HFFc6 (cell line): ENCODE measurements at regions not wholly inside any gene's neighbourhood (a gene's known extent, or its start where the extent isn't known, plus 50 kb on each side); places are given as distances from the start of the nearest gene placed in this dataset.

ENCODE experiments used
- DNase-seq: peaks from one replicate; pipeline ENCODE4 v3.0.0-alpha.2; 2018
- H3K27ac Mint-ChIP-seq: 2 replicates; pipeline ENCODE4 v1.8.0; 2020; ENCODE audit warnings: mild to moderate bottlenecking, mixed read lengths
- H3K27me3 Mint-ChIP-seq: 2 replicates; pipeline ENCODE4 v1.8.0; 2021; ENCODE audit warnings: mild to moderate bottlenecking, moderate library complexity, mixed read lengths; ENCODE audit not compliant: insufficient read depth
- H3K36me3 Mint-ChIP-seq: 2 replicates; pipeline ENCODE4 v1.8.0; 2021; ENCODE audit warnings: low read depth, mixed read lengths
- H3K4me1 Mint-ChIP-seq: 2 replicates; pipeline ENCODE4 v1.8.0; 2020; ENCODE audit warnings: low read depth, mixed read lengths
- H3K4me3 Mint-ChIP-seq: 2 replicates; pipeline ENCODE4 v1.8.0; 2020; ENCODE audit warnings: mild to moderate bottlenecking, moderate library complexity, mixed read lengths
- H3K9me3 Mint-ChIP-seq: 2 replicates; pipeline ENCODE4 v1.8.0; 2020; ENCODE audit warnings: mild to moderate bottlenecking, mixed read lengths
- CTCF ChIP-seq: fragments of 200-600 bp; sonication (generic); IDR thresholded peaks from 2 replicates; pipeline ENCODE4 v1.5.0; 2021; ENCODE audit warnings: antibody characterized with exemption, mild to moderate bottlenecking

GRCh38 chr6:137311940-137312339, 92.8 kb upstream of the IFNGR1 start:
- no peak for DNase-seq
- Mint-ChIP-seq H3K4me1 (peaks cover 18% of the 10 kb centered on the region; the same call in 1 of the 2 replicates), H3K27ac (no peak overlapping the region), H3K27me3 (no peaks in the 10 kb centered on the region; the same call in none of the 2 replicates), H3K36me3 (no peaks in the 10 kb centered on the region), H3K4me3 (no peak overlapping the region), H3K9me3 (no peaks in the 10 kb centered on the region)
- no peak for TF ChIP-seq CTCF

GRCh38 chr6:137309078-137309762, 90.0 kb upstream of the IFNGR1 start:
- no peak for TF ChIP-seq CTCF
- Mint-ChIP-seq H3K9me3 (no peaks in the 10 kb centered on the region), H3K27me3 (peaks cover 1% of the 10 kb centered on the region), H3K36me3 (no peaks in the 10 kb centered on the region), H3K4me1 (peaks cover 18% of the 10 kb centered on the region; the same call in 1 of the 2 replicates), H3K4me3 (no peak overlapping the region), H3K27ac (no peak overlapping the region)
- peak; percentile 24 for DNase-seq

- Mint-ChIP-seq H3K27me3 (peaks cover 2% of the 10 kb centered on the region), H3K27ac (no peak overlapping the region), H3K4me1 (peaks cover 12% of the 10 kb centered on the region; the same call in 1 of the 2 replicates), H3K36me3 (no peaks in the 10 kb centered on the region), H3K9me3 (no peaks in the 10 kb centered on the region), H3K4me3 (no peak overlapping the region)
- DNase-seq = no peak
- TF ChIP-seq CTCF = no peak
These were observed 88.1 kb upstream of the IFNGR1 start for GRCh38 chr6:137307163-137307854.

GRCh38 chr6:137305691-137306090, 86.5 kb upstream of the IFNGR1 start:
- no peak for TF ChIP-seq CTCF
- Mint-ChIP-seq H3K9me3 (no peaks in the 10 kb centered on the region), H3K4me3 (no peak overlapping the region), H3K36me3 (no peaks in the 10 kb centered on the region), H3K4me1 (peaks cover 12% of the 10 kb centered on the region; the same call in 1 of the 2 replicates), H3K27ac (no peak overlapping the region), H3K27me3 (peaks cover 2% of the 10 kb centered on the region)
- no peak for DNase-seq

GRCh38 chr6:137304020-137304780, 85.0 kb upstream of the IFNGR1 start:
- no peak overlapping the region for H3K4me3 Mint-ChIP-seq
- peaks cover 4% of the 10 kb centered on the region; the same call in 1 of the 2 replicates for H3K4me1 Mint-ChIP-seq
- H3K27me3 Mint-ChIP-seq = peaks cover 6% of the 10 kb centered on the region
- TF ChIP-seq CTCF = no peak
- no peaks in the 10 kb centered on the region for H3K36me3 Mint-ChIP-seq
- no peak for DNase-seq
- no peaks in the 10 kb centered on the region for H3K9me3 Mint-ChIP-seq
- no peak overlapping the region for H3K27ac Mint-ChIP-seq
